ENCODE measurements at regions not wholly inside any gene's neighbourhood (a gene's known extent, or its start where the extent isn't known, plus 50 kb on each side); places are given as distances from the start of the nearest gene placed in this dataset.

DNA sequence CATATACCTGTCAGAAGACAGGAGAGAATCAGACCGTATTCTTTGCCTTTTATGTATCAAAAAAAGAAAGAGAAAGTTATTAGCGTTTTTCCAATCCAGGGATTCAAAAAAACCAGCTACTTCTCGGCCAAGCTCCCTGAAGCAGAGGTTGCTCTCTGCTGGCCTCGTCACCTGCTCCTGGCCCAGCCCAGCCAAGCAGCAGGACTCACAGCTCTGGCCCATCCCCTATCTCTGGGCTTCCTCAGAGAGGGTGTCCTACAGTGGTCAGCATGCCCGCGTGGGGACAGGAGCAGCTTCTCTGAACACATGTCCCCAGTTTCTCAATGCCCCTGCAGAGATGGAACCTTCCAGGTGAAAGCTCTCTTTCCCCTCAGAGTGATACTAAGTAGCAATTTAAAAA, 209.0 kb downstream of the URI1 start:
- ChIA-PET CTCF (interaction anchor here (0.6 kb wide), 1 partner anchor 266 kb away, joined by 5 read pairs; no protein-coding TSS in a partner anchor), POLR2A (ENCODE audit: low non-redundant PET) (no interaction called here)
- TF ChIP-seq, protein P1, sequence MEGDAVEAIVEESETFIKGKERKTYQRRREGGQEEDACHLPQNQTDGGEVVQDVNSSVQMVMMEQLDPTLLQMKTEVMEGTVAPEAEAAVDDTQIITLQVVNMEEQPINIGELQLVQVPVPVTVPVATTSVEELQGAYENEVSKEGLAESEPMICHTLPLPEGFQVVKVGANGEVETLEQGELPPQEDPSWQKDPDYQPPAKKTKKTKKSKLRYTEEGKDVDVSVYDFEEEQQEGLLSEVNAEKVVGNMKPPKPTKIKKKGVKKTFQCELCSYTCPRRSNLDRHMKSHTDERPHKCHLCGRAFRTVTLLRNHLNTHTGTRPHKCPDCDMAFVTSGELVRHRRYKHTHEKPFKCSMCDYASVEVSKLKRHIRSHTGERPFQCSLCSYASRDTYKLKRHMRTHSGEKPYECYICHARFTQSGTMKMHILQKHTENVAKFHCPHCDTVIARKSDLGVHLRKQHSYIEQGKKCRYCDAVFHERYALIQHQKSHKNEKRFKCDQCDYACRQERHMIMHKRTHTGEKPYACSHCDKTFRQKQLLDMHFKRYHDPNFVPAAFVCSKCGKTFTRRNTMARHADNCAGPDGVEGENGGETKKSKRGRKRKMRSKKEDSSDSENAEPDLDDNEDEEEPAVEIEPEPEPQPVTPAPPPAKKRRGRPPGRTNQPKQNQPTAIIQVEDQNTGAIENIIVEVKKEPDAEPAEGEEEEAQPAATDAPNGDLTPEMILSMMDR (conservative IDR thresholded peaks at IDR 0.05; ENCODE audit: low read depth) = no peak
- no peak overlapping the region for H3K27ac ChIP-seq
- DNase-seq (ENCODE audit: low spot score) = no peak

DNA sequence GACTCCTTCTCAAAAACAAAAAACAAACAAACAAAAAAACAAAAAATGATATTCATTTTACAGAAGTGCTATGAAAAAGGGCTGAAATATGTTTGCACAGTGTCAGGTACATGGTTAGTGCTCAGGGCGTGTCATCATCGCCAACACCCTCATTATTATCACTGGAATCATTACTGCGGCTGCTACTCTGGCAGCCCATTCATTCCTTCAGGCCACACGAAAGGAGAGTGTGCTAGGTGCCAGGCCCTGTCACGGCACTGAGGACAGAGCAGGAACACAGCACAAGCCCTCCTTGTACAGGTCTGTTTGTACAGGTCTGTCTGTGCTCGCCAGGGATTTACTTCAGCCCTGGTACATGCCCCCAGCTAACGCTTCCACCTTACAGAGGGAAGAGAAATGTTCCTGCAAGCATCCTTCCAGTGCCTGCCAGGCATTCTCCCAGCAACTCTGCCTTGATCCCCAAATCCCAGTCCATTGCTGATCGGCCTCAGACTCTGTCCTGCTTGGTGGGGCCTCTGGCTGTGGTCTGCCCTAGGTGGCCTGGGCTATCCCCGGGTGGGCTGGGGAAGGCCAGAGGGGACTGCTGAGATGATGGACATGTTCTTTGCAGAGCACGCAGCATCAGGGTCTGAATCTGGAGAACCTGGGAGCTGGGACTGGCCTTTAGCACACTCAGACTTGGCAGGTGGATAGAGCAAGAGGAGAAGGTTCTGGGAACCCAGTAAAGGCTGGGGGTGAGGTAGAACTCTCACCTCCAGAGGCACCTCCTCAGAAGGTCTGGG, 210.7 kb downstream of the URI1 start:
- POLR2A ChIA-PET (ENCODE audit: low non-redundant PET) = no interaction called here
- CTCF ChIA-PET = no interaction called here
- TF ChIP-seq, protein P1 (conservative IDR thresholded peaks at IDR 0.05; ENCODE audit: low read depth) = no peak
- H3K27ac ChIP-seq = no peak overlapping the region
- DNase-seq (ENCODE audit: low spot score) = no peak

DNA sequence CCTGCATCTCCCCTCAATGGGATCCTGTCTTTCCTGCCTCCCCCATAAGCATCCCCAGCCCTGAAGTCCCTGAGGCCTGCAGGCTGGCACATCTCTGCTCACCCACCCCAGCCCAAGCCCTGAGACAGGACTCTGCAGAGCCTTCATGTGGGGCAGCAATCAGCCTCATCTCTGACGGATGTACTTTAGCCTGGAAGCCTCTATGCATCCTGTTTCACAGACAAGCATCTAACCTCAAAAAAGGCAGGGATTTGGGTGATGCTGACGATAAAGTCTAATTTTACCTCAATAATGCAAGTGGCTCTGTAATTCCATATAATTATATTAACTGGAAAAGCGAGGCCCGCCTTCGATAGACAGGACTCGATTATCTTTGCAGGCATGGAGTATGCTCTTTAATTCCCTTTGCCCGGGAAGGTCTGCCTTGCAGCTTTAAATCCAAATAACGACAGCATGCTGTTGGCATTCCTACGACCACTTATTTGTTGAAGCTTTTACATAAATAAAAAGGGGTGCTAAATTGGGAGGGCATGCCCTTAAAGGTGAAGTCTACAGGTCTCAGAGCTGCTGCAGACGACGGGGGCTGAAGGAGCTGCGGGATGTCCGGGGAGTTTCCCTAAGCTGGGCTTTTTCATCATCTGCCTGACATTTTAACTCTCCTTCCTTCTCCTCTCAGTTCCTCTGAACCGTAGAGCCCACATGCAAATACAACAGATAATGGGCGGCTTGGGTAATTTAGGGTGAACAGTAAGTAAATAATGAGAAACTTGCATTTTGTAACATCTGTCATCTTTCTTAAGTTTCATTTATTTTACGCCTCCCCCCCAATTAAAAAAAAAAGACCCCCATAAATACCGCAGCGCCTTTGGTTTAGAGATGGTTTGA, 211.5 kb downstream of the URI1 start:
- H3K27ac ChIP-seq = no peak overlapping the region
- ChIA-PET POLR2A (ENCODE audit: low non-redundant PET) (no interaction called here), CTCF (interaction anchor here (0.7 kb wide), 1 partner anchor 382 kb away, joined by 3 read pairs; no protein-coding TSS in a partner anchor)
- TF ChIP-seq, protein P1 (conservative IDR thresholded peaks at IDR 0.05; ENCODE audit: low read depth) = no peak
- no peak for DNase-seq (ENCODE audit: low spot score)

DNA sequence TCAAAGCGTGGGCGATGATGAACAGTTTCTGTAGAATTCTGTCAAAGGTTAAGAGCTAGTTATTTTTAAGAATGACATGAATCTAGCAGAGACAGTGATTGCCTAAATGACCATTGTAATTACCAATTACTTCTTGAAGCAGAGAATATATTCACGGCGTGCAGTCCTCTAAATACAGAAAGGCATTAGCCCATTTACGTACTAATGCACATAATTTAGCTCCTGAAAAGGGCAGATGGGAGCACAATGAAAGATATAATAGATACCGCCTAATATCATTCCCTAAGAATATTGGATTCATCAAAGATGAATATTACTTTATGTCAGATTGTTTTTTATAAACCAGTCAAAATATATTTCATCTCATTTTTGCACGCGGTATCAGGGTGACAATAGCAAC, 212.4 kb downstream of the URI1 start:
- ChIA-PET CTCF (interaction anchor here (0.7 kb wide), 1 partner anchor 383 kb away, joined by 3 read pairs; no protein-coding TSS in a partner anchor), POLR2A (ENCODE audit: low non-redundant PET) (no interaction called here)
- no peak overlapping the region for H3K27ac ChIP-seq

DNA sequence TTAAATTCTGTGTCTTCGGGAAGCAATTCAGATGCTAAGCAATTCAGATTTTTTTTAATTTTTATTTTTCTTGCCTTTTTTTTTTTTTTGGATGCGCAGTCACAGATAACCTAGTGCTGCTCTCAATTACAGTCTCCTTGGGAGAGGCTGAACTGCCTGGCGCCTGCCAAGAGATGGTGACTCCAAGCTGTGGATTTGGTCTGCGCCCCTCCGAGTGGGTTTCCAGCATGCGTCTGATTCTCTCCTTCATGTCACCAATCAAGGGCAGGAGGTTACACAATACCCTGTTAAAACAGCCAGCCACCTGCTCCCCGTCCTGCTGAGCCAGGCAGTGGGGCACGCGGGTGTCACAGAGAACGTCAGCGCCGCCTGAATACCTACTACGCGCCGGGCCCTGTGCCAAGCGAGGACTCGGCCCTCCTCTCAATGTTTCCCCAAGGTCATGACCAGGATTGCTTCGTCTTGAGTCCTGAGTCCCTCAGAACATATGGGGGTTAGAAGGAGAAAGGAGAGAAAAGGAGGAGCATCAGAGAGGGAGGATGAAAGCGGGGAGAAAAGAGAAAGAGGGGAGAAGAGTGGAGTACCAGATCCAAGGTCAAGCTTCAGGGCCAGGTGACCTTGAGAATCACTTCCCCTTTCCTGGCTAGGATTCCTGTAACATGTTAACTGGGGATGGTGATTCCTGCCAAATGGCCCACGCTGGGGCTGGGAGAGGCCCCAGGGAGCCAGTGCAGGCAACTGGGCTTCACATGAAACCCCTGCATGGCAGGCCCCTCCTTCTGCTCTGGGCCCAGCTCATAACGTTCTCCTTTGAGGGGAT, 213.6 kb downstream of the URI1 start:
- ChIA-PET POLR2A (ENCODE audit: low non-redundant PET) (no interaction called here), CTCF (no interaction called here)
- TF ChIP-seq, protein P1 (conservative IDR thresholded peaks at IDR 0.05; ENCODE audit: low read depth) = no peak
- H3K27ac ChIP-seq = no peak overlapping the region
- DNase-seq (ENCODE audit: low spot score) = no peak

More for the DNA sequence above, 212.4 kb downstream of the URI1 start:
- TF ChIP-seq, protein P1 (conservative IDR thresholded peaks at IDR 0.05; ENCODE audit: low read depth) = no peak
- no peak for DNase-seq (ENCODE audit: low spot score)

DNA sequence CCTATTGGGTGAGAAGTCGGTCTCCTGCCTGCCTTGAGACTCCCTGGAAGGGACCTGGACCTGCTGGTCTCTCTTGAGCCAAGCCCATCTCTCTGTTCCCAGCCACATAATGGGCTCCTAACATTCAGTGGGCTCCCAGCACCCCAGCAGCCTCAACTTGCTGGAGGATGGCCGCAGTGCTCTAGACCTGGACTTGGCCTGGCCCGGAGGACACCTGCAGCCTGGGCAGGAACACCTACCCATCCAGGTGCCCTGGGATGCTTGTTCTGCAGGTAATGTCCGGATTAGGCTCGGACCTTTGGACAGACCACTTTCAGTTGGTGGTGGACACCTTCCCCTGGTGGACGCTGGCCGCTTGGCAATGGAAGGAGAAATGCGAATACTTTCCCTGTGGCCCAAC, 214.6 kb downstream of the URI1 start:
- CTCF ChIA-PET = no interaction called here
- DNase-seq (ENCODE audit: low spot score) = no peak
- TF ChIP-seq, protein P1 (conservative IDR thresholded peaks at IDR 0.05; ENCODE audit: low read depth) = no peak
- H3K27ac ChIP-seq = no peak overlapping the region
- POLR2A ChIA-PET (ENCODE audit: low non-redundant PET) = no interaction called here
